ENCODE measurements at regions not wholly inside any gene's neighbourhood (a gene's known extent, or its start where the extent isn't known, plus 50 kb on each side); places are given as distances from the start of the nearest gene placed in this dataset.
"Not testable (repeated sequence)": the region's sequence is repeated elsewhere in the genome, so short reads cannot be mapped to it uniquely, and the experiment has no call there.

DNA sequence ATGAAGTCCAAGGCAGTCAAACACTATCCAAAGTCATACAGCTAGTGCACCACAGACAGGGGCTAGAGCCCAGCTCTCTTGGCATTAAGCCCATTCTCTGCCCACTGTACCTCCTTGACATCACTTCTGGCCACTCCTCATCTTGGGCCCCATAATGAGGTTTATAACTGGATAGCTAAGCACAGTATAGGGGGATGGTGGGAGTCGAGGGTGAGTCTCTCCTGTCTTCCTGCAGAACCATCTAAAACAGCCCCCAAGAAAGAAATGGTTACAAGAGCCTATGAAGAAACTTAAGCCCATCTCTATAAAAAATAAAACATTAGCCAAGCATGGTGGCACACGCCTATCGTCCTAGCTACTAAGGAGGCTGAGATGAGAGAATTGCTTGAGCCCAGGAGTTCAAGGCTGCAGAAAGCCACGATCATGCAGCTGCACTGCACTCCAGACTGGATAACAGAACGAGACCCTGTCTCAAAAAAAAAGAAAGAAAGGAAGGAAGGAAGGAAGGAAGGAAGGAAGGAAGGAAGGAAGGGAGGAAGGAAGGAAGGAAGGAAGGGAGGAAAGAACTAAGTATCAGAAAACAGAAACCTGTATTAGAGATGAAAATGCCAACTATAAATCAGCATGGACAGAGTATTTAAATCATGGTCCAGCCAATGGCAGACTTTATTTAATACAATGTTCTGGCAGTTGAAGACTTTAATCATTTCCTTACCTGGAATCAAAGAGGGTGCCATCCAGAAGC lies 134.3 kb upstream of the VOPP1 start:
- 88% methylated on average over 5 of the region's 5 CpGs for WGBS
- not testable (repeated sequence) for H3K4me1 ChIP-seq (ENCODE audit: control insufficient read depth in 2 of 2, insufficient read depth in 2 of 2, low read length in 2 of 2); H3K9me3 ChIP-seq (ENCODE audit: control insufficient read depth in 2 of 2, insufficient read depth in 1 of 2, low read length in 1 of 2); H3K27me3 ChIP-seq (ENCODE audit: control insufficient read depth in 2 of 2, insufficient read depth in 1 of 2, low read length in 1 of 2); H3K36me3 ChIP-seq (ENCODE audit: control insufficient read depth in 2 of 2, insufficient read depth in 2 of 2, low read length in 1 of 2); H3K4me3 ChIP-seq (ENCODE audit: low read length in 2 of 2); DNase-seq (ENCODE audit: low read depth in 6 of 9, low spot score in 9 of 9); H3K27ac ChIP-seq (ENCODE audit: low read depth in 1 of 2, low read length in 1 of 2)

- not testable (repeated sequence) for H3K4me1 ChIP-seq (ENCODE audit: control insufficient read depth in 2 of 2, insufficient read depth in 2 of 2, low read length in 2 of 2); H3K27me3 ChIP-seq (ENCODE audit: control insufficient read depth in 2 of 2, insufficient read depth in 1 of 2, low read length in 1 of 2); H3K27ac ChIP-seq (ENCODE audit: low read depth in 1 of 2, low read length in 1 of 2); H3K9me3 ChIP-seq (ENCODE audit: control insufficient read depth in 2 of 2, insufficient read depth in 1 of 2, low read length in 1 of 2); H3K4me3 ChIP-seq (ENCODE audit: low read length in 2 of 2); DNase-seq (ENCODE audit: low read depth in 6 of 9, low spot score in 9 of 9); H3K36me3 ChIP-seq (ENCODE audit: control insufficient read depth in 2 of 2, insufficient read depth in 2 of 2, low read length in 1 of 2)
- WGBS = 98% methylated on average over 5 of the region's 5 CpGs
Measured at GRCh38 chr7:55705728-55706450, 133.6 kb upstream of the VOPP1 start.

- H3K4me3 ChIP-seq (ENCODE audit: low read length in 2 of 2); H3K9me3 ChIP-seq (ENCODE audit: control insufficient read depth in 2 of 2, insufficient read depth in 1 of 2, low read length in 1 of 2); H3K36me3 ChIP-seq (ENCODE audit: control insufficient read depth in 2 of 2, insufficient read depth in 2 of 2, low read length in 1 of 2); H3K27ac ChIP-seq (ENCODE audit: low read depth in 1 of 2, low read length in 1 of 2); DNase-seq (ENCODE audit: low read depth in 6 of 9, low spot score in 9 of 9); H3K27me3 ChIP-seq (ENCODE audit: control insufficient read depth in 2 of 2, insufficient read depth in 1 of 2, low read length in 1 of 2): not testable (repeated sequence)
- 95% methylated on average over 6 of the region's 6 CpGs for WGBS
- peaks cover 0 to 12% of the 10 kb centered on the region in 2 donors for H3K4me1 ChIP-seq (ENCODE audit: control insufficient read depth in 2 of 2, insufficient read depth in 2 of 2, low read length in 2 of 2)
Measured at GRCh38 chr7:55702831-55703230, 130.5 kb upstream of the VOPP1 start.

DNA sequence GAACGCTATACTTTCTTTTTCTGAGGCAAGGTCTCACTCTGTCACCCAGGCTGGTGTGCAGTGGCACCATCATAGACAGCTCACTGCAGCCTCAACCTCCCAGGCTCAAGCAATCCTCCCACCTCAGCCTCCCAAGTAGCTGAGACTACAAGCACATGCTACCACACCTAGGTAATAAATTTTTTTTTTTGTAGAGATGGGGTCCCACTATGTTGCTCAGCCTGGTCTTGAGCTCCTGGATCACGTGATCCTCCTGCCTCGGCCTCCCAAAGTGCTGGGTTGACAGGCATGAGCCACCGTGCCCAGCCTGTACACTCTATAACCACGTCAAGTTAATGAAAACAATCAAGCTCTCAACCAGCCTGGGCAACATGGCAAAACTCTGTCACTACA lies 127.1 kb upstream of the VOPP1 start:
- DNase-seq (ENCODE audit: low read depth in 6 of 9, low spot score in 9 of 9); H3K9me3 ChIP-seq (ENCODE audit: control insufficient read depth in 2 of 2, insufficient read depth in 1 of 2, low read length in 1 of 2); H3K36me3 ChIP-seq (ENCODE audit: control insufficient read depth in 2 of 2, insufficient read depth in 2 of 2, low read length in 1 of 2); H3K4me3 ChIP-seq (ENCODE audit: low read length in 2 of 2); H3K27me3 ChIP-seq (ENCODE audit: control insufficient read depth in 2 of 2, insufficient read depth in 1 of 2, low read length in 1 of 2): not testable (repeated sequence)
- WGBS = 74% methylated on average over 5 of the region's 5 CpGs
- Histone ChIP-seq H3K4me1 (ENCODE audit: control insufficient read depth in 2 of 2, insufficient read depth in 2 of 2, low read length in 2 of 2) (peaks cover 0 to 12% of the 10 kb centered on the region in 2 donors), H3K27ac (ENCODE audit: low read depth in 1 of 2, low read length in 1 of 2) (peak overlapping the region in 1 of 2 donors; percentile 26)

- WGBS = 33% methylated on average over 14 of the region's 14 CpGs
- H3K9me3 ChIP-seq (ENCODE audit: control insufficient read depth in 2 of 2, insufficient read depth in 1 of 2, low read length in 1 of 2); H3K4me3 ChIP-seq (ENCODE audit: low read length in 2 of 2); H3K27me3 ChIP-seq (ENCODE audit: control insufficient read depth in 2 of 2, insufficient read depth in 1 of 2, low read length in 1 of 2); H3K36me3 ChIP-seq (ENCODE audit: control insufficient read depth in 2 of 2, insufficient read depth in 2 of 2, low read length in 1 of 2): not testable (repeated sequence)
- H3K4me1 ChIP-seq (ENCODE audit: control insufficient read depth in 2 of 2, insufficient read depth in 2 of 2, low read length in 2 of 2) = peaks cover 0 to 12% of the 10 kb centered on the region in 2 donors
- H3K27ac ChIP-seq (ENCODE audit: low read depth in 1 of 2, low read length in 1 of 2) = peak overlapping the region in 1 of 2 donors; percentile 26
- DNase-seq (ENCODE audit: low read depth in 6 of 9, low spot score in 9 of 9) = peak in 8 of 9 donors; percentile 24 to 73 (median 37)
Measured at GRCh38 chr7:55698607-55699449, 126.5 kb upstream of the VOPP1 start.

DNA sequence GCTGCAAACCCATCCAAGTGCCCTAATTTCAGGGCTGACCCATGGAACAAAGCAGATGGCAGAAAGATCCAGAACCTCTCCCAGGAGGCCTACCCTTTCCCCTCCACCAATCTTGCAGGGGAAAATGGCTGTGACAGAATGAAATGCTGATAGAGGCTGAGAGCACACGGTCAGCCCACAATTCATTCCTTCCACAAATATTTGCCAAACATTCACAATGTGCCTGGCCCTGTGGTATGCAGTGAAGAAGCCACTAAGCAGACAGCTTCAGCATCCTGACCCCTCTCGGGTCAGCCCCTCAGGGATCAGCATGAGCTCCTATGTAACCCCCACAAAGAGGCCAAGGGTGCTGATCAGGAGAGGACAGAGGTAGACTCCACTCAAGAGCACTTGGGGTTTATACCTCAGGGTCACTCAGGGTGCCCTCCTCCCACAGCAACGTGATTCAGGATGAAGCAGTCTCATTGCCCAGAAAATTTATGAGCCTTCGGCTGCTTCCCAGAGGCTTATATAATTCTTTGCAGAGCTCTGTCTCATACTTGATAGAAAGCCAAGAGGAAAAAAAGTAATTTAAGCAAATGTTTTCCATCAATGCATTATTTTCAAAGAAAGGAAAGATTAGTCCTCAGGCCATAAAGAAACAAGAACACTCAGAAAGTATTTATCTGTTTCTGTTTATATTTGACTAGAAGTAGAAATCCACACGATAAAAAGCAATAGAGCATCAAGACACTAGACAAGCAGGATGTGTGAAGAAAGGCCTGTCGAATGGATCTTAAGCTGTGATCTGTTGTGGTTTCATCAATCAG lies 123.8 kb upstream of the VOPP1 start:
- H3K27me3 ChIP-seq (ENCODE audit: control insufficient read depth in 2 of 2, insufficient read depth in 1 of 2, low read length in 1 of 2); H3K4me3 ChIP-seq (ENCODE audit: low read length in 2 of 2); H3K36me3 ChIP-seq (ENCODE audit: control insufficient read depth in 2 of 2, insufficient read depth in 2 of 2, low read length in 1 of 2); H3K27ac ChIP-seq (ENCODE audit: low read depth in 1 of 2, low read length in 1 of 2); H3K9me3 ChIP-seq (ENCODE audit: control insufficient read depth in 2 of 2, insufficient read depth in 1 of 2, low read length in 1 of 2): not testable (repeated sequence)
- peaks cover 0 to 12% of the 10 kb centered on the region in 2 donors for H3K4me1 ChIP-seq (ENCODE audit: control insufficient read depth in 2 of 2, insufficient read depth in 2 of 2, low read length in 2 of 2)
- WGBS = 53% methylated on average over 5 of the region's 6 CpGs
- peak in 1 of 9 donors; percentile 24 for DNase-seq (ENCODE audit: low read depth in 6 of 9, low spot score in 9 of 9)

DNA sequence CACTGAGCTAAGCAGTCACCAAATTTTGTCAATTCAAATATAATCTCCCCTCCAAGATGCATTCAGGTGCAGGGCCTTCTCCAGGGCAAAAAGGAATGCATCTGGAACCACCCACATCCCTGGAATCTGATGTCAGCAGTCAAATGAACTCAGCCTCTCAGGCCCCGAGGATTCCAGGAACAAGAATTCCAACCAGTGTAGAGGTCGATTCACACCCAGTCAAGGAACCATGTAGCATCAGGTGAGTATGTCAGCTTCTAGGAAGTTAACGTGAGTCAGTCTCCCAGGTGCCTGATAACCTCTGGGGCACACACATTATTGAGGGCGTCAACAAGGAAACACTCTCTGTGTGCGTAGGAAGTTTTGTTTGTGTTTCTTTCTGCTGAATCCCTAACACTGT lies 122.2 kb upstream of the VOPP1 start:
- 94% methylated on average over 5 of the region's 5 CpGs for WGBS
- not testable (repeated sequence) for DNase-seq (ENCODE audit: low read depth in 6 of 9, low spot score in 9 of 9); H3K27ac ChIP-seq (ENCODE audit: low read depth in 1 of 2, low read length in 1 of 2)

DNA sequence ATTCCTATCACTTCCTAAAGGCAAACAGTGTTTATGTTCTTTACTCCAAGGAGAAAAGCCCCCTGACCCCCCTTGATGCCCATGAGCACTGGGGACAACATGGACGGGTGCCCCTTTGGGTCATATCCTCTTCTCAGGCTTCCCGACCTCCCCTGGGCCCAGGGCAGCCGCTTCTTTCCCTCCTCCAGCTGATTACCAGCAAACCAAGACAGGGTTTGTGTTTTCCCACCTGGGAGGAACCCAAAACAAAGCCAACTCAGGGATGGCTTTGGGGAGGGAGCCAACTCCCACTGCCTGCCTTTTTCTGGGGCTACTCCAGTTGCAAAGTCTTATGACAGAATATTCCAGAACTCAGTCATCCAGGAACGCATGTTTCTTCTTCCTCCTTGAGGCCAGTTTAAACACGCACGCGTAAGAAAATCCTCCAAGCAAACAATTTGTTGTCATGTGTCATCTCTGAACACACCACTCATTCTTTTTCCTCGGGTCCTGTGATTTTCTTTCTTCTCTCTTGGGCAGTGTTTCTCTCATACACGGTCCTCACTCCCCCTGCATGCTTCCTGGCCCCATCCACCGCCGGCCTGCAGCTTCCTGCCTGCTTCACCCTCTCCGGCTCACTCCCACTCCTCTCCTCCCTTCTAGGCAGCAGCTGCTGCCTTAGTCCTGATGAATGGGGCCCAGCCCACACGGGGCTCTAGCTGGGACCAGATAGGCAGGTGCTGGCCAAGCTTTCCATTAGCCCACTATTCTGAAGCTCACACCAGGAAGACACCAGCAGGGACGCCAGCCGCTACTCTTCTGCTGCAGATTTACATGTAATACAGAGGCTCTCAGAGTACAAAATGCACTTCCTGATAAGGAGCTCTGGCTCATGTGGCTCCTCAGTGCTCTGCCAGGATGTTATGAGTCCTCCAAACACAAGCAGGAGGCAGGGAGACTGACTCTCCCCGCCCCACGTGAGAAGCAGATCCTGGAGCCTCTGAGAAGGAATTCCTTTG lies 116.7 kb upstream of the VOPP1 start:
- 50% methylated on average over 17 of the region's 17 CpGs for WGBS
- not testable (repeated sequence) for H3K9me3 ChIP-seq (ENCODE audit: control insufficient read depth in 2 of 2, insufficient read depth in 1 of 2, low read length in 1 of 2); H3K36me3 ChIP-seq (ENCODE audit: control insufficient read depth in 2 of 2, insufficient read depth in 2 of 2, low read length in 1 of 2); H3K27me3 ChIP-seq (ENCODE audit: control insufficient read depth in 2 of 2, insufficient read depth in 1 of 2, low read length in 1 of 2); H3K27ac ChIP-seq (ENCODE audit: low read depth in 1 of 2, low read length in 1 of 2); H3K4me1 ChIP-seq (ENCODE audit: control insufficient read depth in 2 of 2, insufficient read depth in 2 of 2, low read length in 2 of 2); H3K4me3 ChIP-seq (ENCODE audit: low read length in 2 of 2); DNase-seq (ENCODE audit: low read depth in 6 of 9, low spot score in 9 of 9)

More for the DNA sequence above, 122.2 kb upstream of the VOPP1 start:
- not testable (repeated sequence) for H3K4me3 ChIP-seq (ENCODE audit: low read length in 2 of 2); H3K27me3 ChIP-seq (ENCODE audit: control insufficient read depth in 2 of 2, insufficient read depth in 1 of 2, low read length in 1 of 2); H3K36me3 ChIP-seq (ENCODE audit: control insufficient read depth in 2 of 2, insufficient read depth in 2 of 2, low read length in 1 of 2); H3K4me1 ChIP-seq (ENCODE audit: control insufficient read depth in 2 of 2, insufficient read depth in 2 of 2, low read length in 2 of 2); H3K9me3 ChIP-seq (ENCODE audit: control insufficient read depth in 2 of 2, insufficient read depth in 1 of 2, low read length in 1 of 2)

Measured in thymus (tissue), 11 donors.